HG03565 (cell line): ENCODE measurements at regions not wholly inside any gene's neighbourhood (a gene's known extent, or its start where the extent isn't known, plus 50 kb on each side); places are given as distances from the start of the nearest gene placed in this dataset.

Experiments used
- ATAC-seq: cut with Tn5 transposase; IDR thresholded peaks from one replicate; pipeline ENCODE4 v1.9.1; 2021; ENCODE audit warnings: mild to moderate bottlenecking, moderate library complexity; ENCODE audit not compliant: unreplicated experiment

DNA sequence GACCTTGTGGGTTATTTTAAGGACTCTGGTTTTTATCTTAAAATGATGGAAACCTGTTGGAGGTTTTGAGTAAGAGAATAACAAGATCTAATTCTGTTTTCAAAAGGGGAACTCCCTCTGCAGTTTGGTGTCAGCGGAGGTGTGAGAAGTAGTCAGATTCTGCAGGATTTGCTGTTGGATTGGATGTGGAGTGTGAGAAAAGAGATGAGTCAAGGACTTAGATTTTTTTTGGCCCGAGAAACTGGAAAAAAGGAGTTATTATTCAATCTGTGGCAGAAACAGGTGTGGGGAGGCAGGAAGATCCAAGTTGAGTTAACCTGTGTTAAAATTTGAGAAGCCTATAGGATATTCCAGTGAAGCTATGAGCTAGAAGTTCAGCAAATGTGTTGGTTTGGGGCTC, 337.2 kb upstream of the FANCL start:
- no peak for ATAC-seq

GRCh38 chr2:58574873-58575272, 333.7 kb upstream of the FANCL start:
- no peak for ATAC-seq

DNA sequence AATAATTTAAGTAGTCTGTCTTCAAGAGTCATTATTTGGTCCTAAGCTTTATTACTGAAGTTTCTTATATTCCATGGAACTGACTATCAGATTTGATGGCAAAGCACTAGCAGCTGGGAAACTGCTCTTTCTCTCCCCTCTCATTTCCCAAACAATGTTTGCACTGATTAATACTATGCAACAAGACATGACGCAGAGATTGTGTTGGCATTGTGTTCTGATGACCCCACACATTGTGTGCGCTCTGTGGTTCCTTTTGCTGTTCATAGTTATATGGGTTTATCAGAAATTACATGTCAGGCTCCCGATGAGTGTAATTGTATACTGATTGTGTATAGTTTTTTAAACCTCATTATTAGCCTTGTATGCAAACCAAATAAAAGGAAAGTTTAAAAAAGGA, 331.6 kb upstream of the FANCL start:
- no peak for ATAC-seq

DNA sequence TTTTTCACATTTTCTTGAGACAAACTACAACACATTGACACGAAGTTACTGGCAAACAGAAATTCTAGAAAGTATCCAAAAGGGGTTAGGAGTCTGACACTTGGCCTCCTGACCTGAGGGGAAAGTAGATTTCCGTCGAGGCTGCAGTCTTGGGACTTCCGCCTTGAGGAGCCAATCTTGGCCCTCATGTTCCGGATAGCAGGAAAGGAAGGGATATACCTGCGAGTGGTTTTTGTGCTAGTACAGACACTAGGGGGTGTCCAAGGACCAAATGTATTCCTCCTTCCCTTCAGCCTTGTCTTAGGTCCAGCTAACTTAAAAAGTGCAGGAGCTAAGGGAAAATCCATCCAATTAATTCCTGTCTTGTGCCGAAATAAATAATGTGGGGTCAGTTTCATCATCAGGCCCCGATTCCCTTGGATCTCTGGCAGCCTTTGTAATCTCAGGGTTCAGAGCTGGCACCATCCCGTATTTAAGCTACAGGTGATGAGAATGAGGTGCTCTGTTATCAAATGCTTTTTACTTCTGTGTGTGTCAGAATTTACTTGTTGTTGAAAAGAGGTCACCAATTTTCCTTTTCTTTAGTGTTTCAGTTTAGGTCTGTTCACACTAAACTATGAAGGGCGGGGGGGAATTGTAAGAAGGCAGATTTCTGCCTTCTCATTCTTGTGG, 330.2 kb upstream of the FANCL start:
- ATAC-seq = peak; percentile 89

DNA sequence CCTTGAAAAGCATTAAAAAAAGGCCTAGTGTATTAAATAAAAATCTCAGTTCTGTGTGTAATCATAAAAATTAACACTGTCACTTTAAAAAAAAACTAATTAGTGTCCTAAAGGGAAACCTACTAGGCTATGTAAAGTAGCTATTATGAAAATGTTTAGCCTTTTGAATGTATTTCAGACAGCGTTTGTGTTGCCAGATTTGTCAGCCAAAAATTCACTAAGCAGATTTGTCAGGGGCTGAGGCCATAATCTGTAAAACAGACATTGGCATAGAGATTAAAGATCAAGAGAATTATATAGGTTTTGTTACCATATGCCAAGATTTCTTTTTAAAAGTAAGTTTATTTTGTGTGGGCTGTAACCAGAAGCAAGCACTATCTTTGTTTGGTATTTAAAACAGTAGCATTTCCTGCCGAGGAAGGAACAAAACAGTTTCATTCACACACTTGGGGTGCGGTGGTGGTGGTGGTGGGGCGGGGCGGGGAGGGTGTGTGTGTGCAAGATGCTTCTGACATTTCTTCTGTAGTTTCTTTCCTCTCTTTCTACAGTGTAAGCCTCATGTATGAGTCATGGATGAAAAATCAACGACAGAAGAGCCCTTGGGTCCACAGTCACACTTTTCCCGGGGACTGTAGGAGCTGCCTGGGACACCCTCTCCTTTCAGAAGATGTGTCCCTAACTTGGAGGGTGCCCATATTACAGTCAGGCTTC, 328.5 kb upstream of the FANCL start:
- peak; percentile 40 for ATAC-seq

DNA sequence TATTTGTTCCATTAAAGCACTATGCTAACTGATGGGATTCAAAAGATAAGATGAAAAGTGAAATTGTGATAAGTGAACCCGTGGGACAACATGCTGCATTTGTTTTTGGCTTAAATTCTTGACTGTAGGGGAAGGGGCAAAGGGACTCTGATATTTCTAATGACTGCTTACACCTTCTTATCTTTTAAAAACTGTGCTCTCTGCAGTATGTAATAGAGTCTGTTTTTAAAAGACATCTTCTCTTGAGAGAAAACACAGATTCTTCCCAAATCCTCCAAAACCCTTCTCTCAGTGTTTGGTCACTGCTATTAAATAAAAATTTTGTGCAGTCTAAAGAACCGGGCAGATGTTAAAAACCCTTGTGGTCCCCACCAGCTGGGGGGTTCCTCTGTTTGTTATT, 327.8 kb upstream of the FANCL start:
- no peak for ATAC-seq

DNA sequence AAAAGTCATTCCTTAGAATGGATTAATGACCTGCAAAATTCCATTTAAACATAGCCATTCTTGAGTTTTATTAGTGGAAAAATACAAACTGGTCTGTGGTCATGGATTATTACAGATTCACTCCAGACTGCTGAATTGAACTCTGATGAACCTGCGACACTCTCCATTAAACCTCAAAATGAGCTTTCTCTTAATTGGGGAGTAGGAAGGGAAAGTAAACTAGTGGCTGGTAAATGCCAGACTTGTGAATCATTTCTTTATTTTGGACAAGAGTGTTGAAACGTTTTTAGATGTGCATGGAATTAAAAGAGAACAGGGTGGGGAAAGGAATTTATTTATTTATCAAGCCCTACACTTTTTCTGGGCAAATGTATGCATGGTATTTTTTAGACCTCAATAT, 321.2 kb upstream of the FANCL start:
- ATAC-seq = no peak

GRCh38 chr2:58560531-58560930, 319.4 kb upstream of the FANCL start:
- ATAC-seq = no peak

- no peak for ATAC-seq
Measured at GRCh38 chr2:58558881-58559280, 317.8 kb upstream of the FANCL start.

- no peak for ATAC-seq
Measured at GRCh38 chr2:58557176-58557575, 316.1 kb upstream of the FANCL start.

DNA sequence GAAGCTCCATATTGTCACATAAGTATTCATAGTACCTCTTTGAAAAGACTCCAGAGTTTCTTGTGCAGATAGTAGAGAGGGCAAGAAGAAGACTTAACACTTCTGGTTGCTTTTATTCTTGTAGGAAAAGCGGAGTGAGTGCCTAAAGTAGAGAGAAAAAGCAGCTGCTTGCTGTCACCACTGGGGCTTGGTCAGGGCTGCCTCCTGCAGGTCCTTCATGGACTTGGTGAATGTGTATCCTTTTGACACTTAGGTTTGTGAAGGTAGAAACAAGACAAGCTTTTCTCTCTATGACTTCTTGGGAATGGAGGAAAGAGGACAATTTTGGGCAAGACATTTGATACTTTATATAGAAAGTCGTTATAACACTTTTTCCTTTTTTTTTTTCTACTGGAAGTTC, 312.8 kb upstream of the FANCL start:
- ATAC-seq = peak; percentile 53

- ATAC-seq = no peak
Measured at GRCh38 chr2:58553522-58553921, 312.4 kb upstream of the FANCL start.

- ATAC-seq = no peak
Measured at GRCh38 chr2:58545300-58546280, 304.5 kb upstream of the FANCL start.

GRCh38 chr2:58543442-58543841, 302.3 kb upstream of the FANCL start:
- no peak for ATAC-seq

DNA sequence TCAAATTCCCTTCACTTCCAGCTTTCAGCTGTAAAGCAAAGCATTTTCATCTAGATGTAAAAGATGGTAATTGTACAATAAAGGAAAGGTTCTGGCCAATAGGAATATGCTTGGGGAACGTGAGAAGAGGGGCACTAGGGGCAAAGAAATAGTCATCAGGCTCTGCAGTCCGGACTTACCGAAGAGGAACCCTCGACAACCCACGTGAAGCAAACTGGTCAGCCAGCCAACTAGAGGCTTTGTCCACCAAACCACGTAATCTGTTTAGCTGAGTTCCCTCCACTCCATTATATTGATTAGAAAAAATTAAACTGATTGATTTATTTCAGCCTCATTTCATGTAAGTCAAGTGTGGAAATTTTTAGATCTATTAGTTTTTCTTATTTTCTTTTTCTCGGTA, 300.4 kb upstream of the FANCL start:
- no peak for ATAC-seq

GRCh38 chr2:58540681-58541080, 299.6 kb upstream of the FANCL start:
- no peak for ATAC-seq

DNA sequence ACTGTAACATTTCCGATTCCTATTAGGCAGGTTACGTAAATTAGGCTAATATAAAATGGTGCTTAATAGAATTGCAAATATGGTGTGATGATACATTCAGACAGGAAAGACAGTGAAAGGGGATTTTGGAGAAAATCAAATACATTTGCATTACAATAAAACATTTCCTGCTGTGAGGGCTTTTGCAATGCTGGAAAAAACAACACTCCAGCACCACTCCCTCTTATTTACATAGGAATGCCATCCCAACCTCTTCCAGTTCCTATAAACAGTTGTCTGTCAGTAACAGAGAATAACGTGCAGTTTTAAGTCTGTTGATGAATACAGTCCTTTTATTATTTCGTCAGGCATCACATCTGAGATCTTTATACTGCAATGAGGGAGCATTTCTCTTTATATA, 298.8 kb upstream of the FANCL start:
- no peak for ATAC-seq

GRCh38 chr2:58535990-58536389, 294.9 kb upstream of the FANCL start:
- no peak for ATAC-seq

- no peak for ATAC-seq
Measured at GRCh38 chr2:58535182-58535581, 294.1 kb upstream of the FANCL start.

DNA sequence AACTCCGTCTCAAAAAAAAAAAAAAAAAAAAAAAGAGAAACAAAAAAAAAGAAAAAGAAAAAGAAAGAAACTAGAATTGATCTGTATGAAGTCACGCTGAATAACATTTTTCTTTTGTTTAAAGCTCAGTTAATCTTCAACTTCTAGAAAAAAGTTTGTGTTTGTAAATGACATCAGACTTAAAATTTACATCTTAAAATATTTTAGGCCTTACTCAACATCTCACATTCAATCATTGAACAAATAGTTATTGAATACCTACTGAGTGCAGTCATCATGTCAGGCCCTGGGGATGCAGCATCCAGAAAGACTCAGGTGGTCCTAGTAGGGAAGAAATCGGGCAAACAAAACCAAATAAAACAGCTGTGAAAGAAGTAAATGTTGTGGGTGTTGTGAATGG, 292.3 kb upstream of the FANCL start:
- ATAC-seq = no peak

- no peak for ATAC-seq
Measured at GRCh38 chr2:58532641-58533040, 291.5 kb upstream of the FANCL start.

- no peak for ATAC-seq
Measured at GRCh38 chr2:58527647-58528046, 286.5 kb upstream of the FANCL start.
